SU-DHL-6 (cell line): ENCODE measurements at regions not wholly inside any gene's neighbourhood (a gene's known extent, or its start where the extent isn't known, plus 50 kb on each side); places are given as distances from the start of the nearest gene placed in this dataset.

ENCODE experiments used
- CTCF ChIP-seq: fragments of 200-600 bp; sonication (generic); IDR thresholded peaks from one replicate; pipeline ENCODE4 v1.5.1; 2017; ENCODE audit warnings: antibody characterized with exemption, mild to moderate bottlenecking, low read length, moderate library complexity; ENCODE audit not compliant: insufficient read depth, poor library complexity, severe bottlenecking
- EZH2phosphoT487 ChIP-seq: fragments of 200-600 bp; sonication (generic), shearing (Covaris generic); conservative IDR thresholded peaks from 2 replicates; pipeline ENCODE4 v1.6.1; 2018; ENCODE audit warnings: mild to moderate bottlenecking, antibody characterized with exemption, low read length, moderate library complexity, mixed read lengths

GRCh38 chr5:96072138-96072790, 110.6 kb upstream of the ELL2 start:
- TF ChIP-seq CTCF (no peak), EZH2phosphoT487 (no peak)
